HUES48 (cell line): ENCODE measurements at regions not wholly inside any gene's neighbourhood (a gene's known extent, or its start where the extent isn't known, plus 50 kb on each side); places are given as distances from the start of the nearest gene placed in this dataset.

Source experiments
- H3K27ac ChIP-seq: one replicate; pipeline ENCODE4 v1.7.0; 2013; ENCODE audit warnings: low read depth, low read length, inconsistent platforms
- H3K27me3 ChIP-seq: 2 replicates; pipeline ENCODE4 v1.6.1; 2013; ENCODE audit warnings: mild to moderate bottlenecking, low read length; ENCODE audit not compliant: control insufficient read depth, insufficient read depth
- H3K36me3 ChIP-seq: 2 replicates; pipeline ENCODE4 v1.6.1; 2013; ENCODE audit warnings: low read length; ENCODE audit not compliant: control insufficient read depth, insufficient read depth
- H3K4me1 ChIP-seq: 2 replicates; pipeline ENCODE4 v1.6.1; 2013; ENCODE audit warnings: mild to moderate bottlenecking, low read length; ENCODE audit not compliant: control insufficient read depth, insufficient read depth
- H3K4me3 ChIP-seq: 2 replicates; pipeline ENCODE4 v1.5.1; 2013; ENCODE audit warnings: mild to moderate bottlenecking, low read depth, low read length
- H3K9ac ChIP-seq: 2 replicates; pipeline ENCODE4 v1.6.1; 2013; ENCODE audit warnings: mild to moderate bottlenecking, low read depth, low read length, moderate library complexity
- H3K9me3 ChIP-seq: 2 replicates; pipeline ENCODE4 v1.6.1; 2013; ENCODE audit warnings: low read length; ENCODE audit not compliant: control insufficient read depth, insufficient read depth

DNA sequence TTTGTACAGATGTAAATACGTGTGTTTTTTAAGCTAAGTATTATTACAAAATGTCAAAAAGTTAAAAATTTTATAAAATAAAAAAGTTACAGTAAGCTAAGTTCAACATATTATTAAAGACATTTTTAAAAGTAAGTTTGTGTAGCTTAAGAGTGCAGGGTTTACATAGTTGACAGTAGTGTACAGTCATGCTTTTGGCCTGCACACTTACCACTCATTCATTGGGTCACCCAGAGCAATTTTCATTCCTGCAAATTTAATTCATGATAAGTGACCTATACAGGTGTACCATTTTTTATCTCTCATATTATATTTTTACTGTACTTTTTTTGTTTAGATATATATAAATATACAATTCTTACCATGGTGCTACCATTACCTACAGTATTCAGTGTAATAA is 769.9 kb upstream of the SLITRK6 start:
- Histone ChIP-seq H3K4me3 (no peak overlapping the region), H3K27me3 (no peaks in the 10 kb centered on the region), H3K36me3 (no peaks in the 10 kb centered on the region), H3K27ac (no peak overlapping the region), H3K4me1 (no peaks in the 10 kb centered on the region), H3K9ac (no peak overlapping the region), H3K9me3 (no peaks in the 10 kb centered on the region)

DNA sequence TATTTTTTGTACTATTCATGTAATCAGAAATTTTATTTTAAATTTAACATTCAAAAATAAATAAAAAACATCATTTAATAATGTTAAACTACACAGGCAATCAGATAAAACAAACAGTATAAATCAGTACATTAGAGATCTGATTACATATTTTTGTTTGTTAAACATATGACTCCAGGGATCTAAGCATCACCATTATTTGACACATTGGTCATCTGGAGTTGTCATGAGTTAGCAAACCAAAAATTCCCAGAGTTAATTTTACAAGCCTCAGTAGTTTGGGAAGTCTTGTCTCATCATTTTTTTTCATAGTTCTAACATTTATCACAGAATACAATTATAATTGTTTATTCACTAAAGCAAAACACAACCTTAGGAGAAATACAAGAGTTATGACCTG is 770.8 kb upstream of the SLITRK6 start:
- no peaks in the 10 kb centered on the region for H3K27me3 ChIP-seq
- H3K4me3 ChIP-seq: no peak overlapping the region
- no peak overlapping the region for H3K9ac ChIP-seq
- no peaks in the 10 kb centered on the region for H3K36me3 ChIP-seq
- H3K4me1 ChIP-seq: no peaks in the 10 kb centered on the region
- no peak overlapping the region for H3K27ac ChIP-seq
- no peaks in the 10 kb centered on the region for H3K9me3 ChIP-seq

- Histone ChIP-seq H3K4me3 (no peak overlapping the region), H3K9me3 (no peaks in the 10 kb centered on the region), H3K4me1 (no peaks in the 10 kb centered on the region), H3K27me3 (no peaks in the 10 kb centered on the region), H3K27ac (no peak overlapping the region), H3K9ac (no peak overlapping the region), H3K36me3 (no peaks in the 10 kb centered on the region)
Observed at GRCh38 chr13:86572115-86572514, 772.9 kb upstream of the SLITRK6 start.

GRCh38 chr13:86579662-86580061 is 780.4 kb upstream of the SLITRK6 start:
- Histone ChIP-seq H3K27ac (no peak overlapping the region), H3K9ac (no peak overlapping the region), H3K36me3 (no peaks in the 10 kb centered on the region), H3K9me3 (no peaks in the 10 kb centered on the region), H3K4me1 (peaks cover 8% of the 10 kb centered on the region; the same call in 1 of the 2 replicates), H3K27me3 (no peaks in the 10 kb centered on the region), H3K4me3 (no peak overlapping the region)

DNA sequence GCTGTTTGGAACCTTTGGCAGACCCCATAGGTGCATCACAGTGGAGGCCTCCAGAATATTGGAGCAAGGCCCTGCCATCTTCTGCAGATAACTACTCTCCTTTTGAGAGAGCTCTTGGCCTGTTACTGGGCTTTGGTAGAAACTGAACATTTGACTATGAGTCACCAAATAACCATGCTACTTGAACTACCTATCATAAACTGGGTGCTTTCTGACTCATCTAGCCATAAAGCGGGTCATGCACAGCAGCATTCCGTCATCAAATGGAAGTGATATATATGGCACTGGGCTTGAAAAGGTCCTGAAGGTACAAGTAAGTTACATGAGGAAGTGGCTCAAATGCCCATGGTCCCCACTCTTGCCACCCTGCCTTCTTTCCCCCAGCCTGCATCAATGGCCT is 782.5 kb upstream of the SLITRK6 start:
- H3K9me3 ChIP-seq: no peaks in the 10 kb centered on the region
- H3K27ac ChIP-seq: no peak overlapping the region
- H3K4me1 ChIP-seq: peaks cover 8% of the 10 kb centered on the region; the same call in 1 of the 2 replicates
- no peak overlapping the region for H3K9ac ChIP-seq
- no peak overlapping the region for H3K4me3 ChIP-seq
- H3K36me3 ChIP-seq: no peaks in the 10 kb centered on the region
- H3K27me3 ChIP-seq: no peaks in the 10 kb centered on the region

- Histone ChIP-seq H3K9me3 (no peaks in the 10 kb centered on the region), H3K27ac (no peak overlapping the region), H3K9ac (no peak overlapping the region), H3K4me1 (no peaks in the 10 kb centered on the region; the same call in 1 of the 2 replicates), H3K4me3 (no peak overlapping the region), H3K27me3 (no peaks in the 10 kb centered on the region), H3K36me3 (no peaks in the 10 kb centered on the region)
Observed at GRCh38 chr13:86584301-86584700, 785.1 kb upstream of the SLITRK6 start.

DNA sequence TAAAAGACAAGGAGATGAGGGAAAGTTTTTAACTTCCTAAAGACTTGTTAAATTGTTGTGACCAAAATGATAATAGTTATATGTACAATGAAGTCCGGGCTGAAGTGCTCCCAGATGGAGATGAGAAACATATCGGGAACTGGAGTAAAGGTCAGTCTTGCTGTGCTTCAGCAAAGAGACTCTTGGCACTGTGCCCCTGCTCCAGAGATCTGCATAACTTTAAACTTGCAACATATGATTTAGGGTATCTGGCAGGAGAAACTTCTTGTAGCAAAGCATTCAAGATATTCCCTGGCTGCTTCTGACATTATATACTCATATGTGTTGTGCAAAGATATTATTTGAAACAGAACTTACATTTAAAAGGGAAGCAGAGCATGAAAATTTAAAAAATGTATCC is 786.6 kb upstream of the SLITRK6 start:
- Histone ChIP-seq H3K9ac (no peak overlapping the region), H3K27ac (no peak overlapping the region), H3K4me1 (no peaks in the 10 kb centered on the region), H3K27me3 (no peaks in the 10 kb centered on the region), H3K9me3 (no peaks in the 10 kb centered on the region), H3K4me3 (no peak overlapping the region), H3K36me3 (no peaks in the 10 kb centered on the region)

DNA sequence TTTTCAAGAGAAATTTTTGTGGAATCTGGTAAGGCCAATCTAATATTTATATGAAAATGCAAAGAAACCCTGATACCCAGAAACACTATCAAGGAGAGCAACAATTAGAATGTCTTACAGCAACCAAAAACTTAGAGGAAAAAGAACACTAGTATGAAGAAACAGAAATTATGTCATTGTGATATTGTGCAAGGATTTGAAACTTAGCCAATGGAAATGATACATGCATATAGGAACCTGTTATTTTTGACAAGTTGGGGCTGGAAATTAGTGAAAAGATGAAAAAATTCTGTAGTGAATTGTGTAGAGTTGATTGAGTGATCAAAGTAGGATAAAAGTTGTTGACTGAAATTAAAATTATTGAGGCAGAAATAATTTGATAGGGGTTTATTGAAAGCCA is 792.6 kb upstream of the SLITRK6 start:
- Histone ChIP-seq H3K4me3 (no peak overlapping the region), H3K36me3 (no peaks in the 10 kb centered on the region), H3K9me3 (no peaks in the 10 kb centered on the region), H3K9ac (no peak overlapping the region), H3K4me1 (no peaks in the 10 kb centered on the region), H3K27me3 (no peaks in the 10 kb centered on the region), H3K27ac (no peak overlapping the region)

DNA sequence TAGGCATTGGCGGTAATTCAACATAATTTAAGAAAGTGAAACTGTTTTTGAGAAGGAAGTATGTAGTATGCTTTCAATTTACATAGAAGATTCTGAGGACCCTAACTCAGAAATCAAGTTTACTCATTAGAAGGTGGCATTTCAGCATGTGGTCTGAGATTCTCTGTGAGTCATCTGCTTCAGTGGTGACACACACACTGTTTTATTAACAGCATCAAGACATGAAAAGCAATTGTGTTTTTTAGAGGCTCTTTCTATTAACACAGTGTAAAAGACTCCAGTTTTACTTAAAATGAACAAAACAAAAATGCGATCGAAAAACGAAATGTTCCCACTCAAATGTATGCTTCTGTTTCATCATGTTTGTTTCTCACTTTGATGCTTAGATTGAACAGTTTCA is 802.1 kb upstream of the SLITRK6 start:
- H3K9ac ChIP-seq: no peak overlapping the region
- H3K4me3 ChIP-seq: no peak overlapping the region
- no peaks in the 10 kb centered on the region for H3K4me1 ChIP-seq
- no peaks in the 10 kb centered on the region for H3K27me3 ChIP-seq
- no peak overlapping the region for H3K27ac ChIP-seq
- H3K9me3 ChIP-seq: no peaks in the 10 kb centered on the region
- H3K36me3 ChIP-seq: no peaks in the 10 kb centered on the region

DNA sequence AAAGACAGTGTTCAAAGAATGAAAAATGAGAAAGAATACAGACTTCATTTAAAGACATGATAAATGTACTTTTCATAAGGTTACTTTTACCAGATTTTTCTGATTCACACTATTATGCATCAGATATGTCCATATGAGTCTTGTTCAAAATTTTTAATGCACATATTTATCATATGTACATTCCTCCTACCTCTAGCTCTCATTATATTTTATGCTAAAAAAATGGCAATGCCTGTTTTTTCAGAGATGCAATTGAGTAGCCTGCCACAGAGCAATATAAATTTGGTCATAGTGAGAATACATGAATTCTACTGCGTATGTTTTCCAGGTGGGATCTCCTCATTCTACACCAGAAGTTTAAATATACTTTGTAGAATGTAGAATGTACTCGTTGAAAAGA is 807.0 kb upstream of the SLITRK6 start:
- Histone ChIP-seq H3K27me3 (no peaks in the 10 kb centered on the region), H3K9ac (no peak overlapping the region), H3K36me3 (no peaks in the 10 kb centered on the region), H3K4me3 (no peak overlapping the region), H3K9me3 (no peaks in the 10 kb centered on the region), H3K4me1 (no peaks in the 10 kb centered on the region), H3K27ac (no peak overlapping the region)

DNA sequence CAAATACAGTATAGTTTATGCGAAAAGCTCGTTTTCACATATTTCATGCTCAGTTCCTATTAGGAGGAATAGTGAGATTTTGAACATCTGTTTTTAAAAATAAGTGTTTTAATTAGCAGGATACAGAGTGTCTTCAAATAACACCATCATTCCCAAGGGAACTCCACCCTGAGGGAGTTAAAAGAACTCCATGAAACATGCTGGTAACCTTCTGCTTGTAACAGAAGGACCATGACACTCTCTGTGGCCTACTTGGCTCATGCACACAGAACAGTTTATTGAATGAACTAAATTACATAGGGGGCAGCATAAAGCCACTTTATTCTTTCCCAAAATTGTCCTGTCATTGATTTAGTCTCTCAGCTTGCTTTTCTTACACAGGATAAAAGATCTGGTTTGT is 809.5 kb upstream of the SLITRK6 start:
- Histone ChIP-seq H3K9ac (no peak overlapping the region), H3K36me3 (no peaks in the 10 kb centered on the region), H3K27me3 (no peaks in the 10 kb centered on the region), H3K27ac (no peak overlapping the region), H3K9me3 (no peaks in the 10 kb centered on the region), H3K4me1 (no peaks in the 10 kb centered on the region), H3K4me3 (no peak overlapping the region)

- H3K4me3 ChIP-seq: no peak overlapping the region
- H3K9ac ChIP-seq: no peak overlapping the region
- no peaks in the 10 kb centered on the region for H3K27me3 ChIP-seq
- H3K4me1 ChIP-seq: no peaks in the 10 kb centered on the region
- no peak overlapping the region for H3K27ac ChIP-seq
- H3K9me3 ChIP-seq: no peaks in the 10 kb centered on the region
- no peaks in the 10 kb centered on the region for H3K36me3 ChIP-seq
Observed at GRCh38 chr13:86633346-86633745, 834.1 kb upstream of the SLITRK6 start.
